K562 (cell line): ENCODE measurements at regions not wholly inside any gene's neighbourhood (a gene's known extent, or its start where the extent isn't known, plus 50 kb on each side); places are given as distances from the start of the nearest gene placed in this dataset.

Experiments used
- ATAC-seq: fragments of 200-7000 bp; cut with Tn5 transposase; 3 replicates; pipeline ENCODE4 v1.9.1; 2020; ENCODE audit warnings: moderate library complexity
- BruUV-seq: library from RNA; stranded (reverse); fragments of 400-500 nt; replicated peaks from 2 replicates; lab custom pipeline; 2021; lab: Mats Ljungman, UMichigan
- CTCF ChIA-PET: fragments of 300-600 bp; formaldehyde crosslinking; extraction: SDS; loops from one replicate; lab custom pipeline; 2021; ENCODE audit warnings: low intra/inter-chr PET ratio; lab: Yijun Ruan, JAX
- POLR2A ChIA-PET: fragments of 300-600, 350-650 bp; sonication (Branson Sonifier 250); formaldehyde crosslinking; extraction: SDS; loops from one replicate; lab custom pipeline; 2021; ENCODE audit warnings: antibody characterized with exemption, inconsistent platforms; lab: Yijun Ruan, JAX
- DNase-seq, 4 experiments: peaks; one replicate each; pipeline versions ENCODE4 v3.0.0 to v3.0.0-alpha.2; 2011 to 2018; ENCODE audit warnings: low spot score in 3 of 4, mixed read lengths in 3 of 4; ENCODE audit errors: extremely low read depth in 1 of 4
- FAIRE-seq: peaks from 2 replicates; lab custom pipeline; 2011; peaks lifted over from hg19 to GRCh38; lab: Jason Lieb, UNC
- H2AFZ ChIP-seq: 2 replicates; pipeline ENCODE4 v1.6.0; 2011; ENCODE audit warnings: low read depth, low read length, control low read depth, inconsistent platforms
- H3K27ac ChIP-seq: fragments of 200-600 bp; 3 replicates; pipeline ENCODE4 v1.8.0; 2011; ENCODE audit warnings: low read depth, mild to moderate bottlenecking, control low read depth, inconsistent platforms, low read length, moderate library complexity, mixed read lengths; ENCODE audit errors: extremely low read depth
- H3K27me3 ChIP-seq, 2 experiments: fragments of 300-600 bp in 1 of 2; 2 replicates in 1 of 2; 3 replicates in 1 of 2; pipeline versions ENCODE4 v1.6.0 to v1.8.0; 2011; ENCODE audit warnings: inconsistent platforms in 2 of 2, low read length in 2 of 2, mild to moderate bottlenecking in 1 of 2, mixed read lengths in 1 of 2, moderate library complexity in 1 of 2; ENCODE audit not compliant: control insufficient read depth in 2 of 2, insufficient read depth in 2 of 2
- H3K36me3 ChIP-seq: fragments of 300-600 bp; 3 replicates; pipeline ENCODE4 v1.8.0; 2011; ENCODE audit warnings: mild to moderate bottlenecking, low read length, inconsistent platforms; ENCODE audit not compliant: control insufficient read depth, insufficient read depth
- H3K4me1 ChIP-seq, 2 experiments: fragments of 200-600 bp in 1 of 2; replicated peaks in 1 of 2; 2 replicates in 1 of 2; 3 replicates in 1 of 2; pipeline versions ENCODE4 v1.5.1 to v1.8.0; 2011; ENCODE audit warnings: inconsistent platforms in 2 of 2, low read length in 2 of 2, mild to moderate bottlenecking in 1 of 2, mixed read lengths in 1 of 2, moderate library complexity in 1 of 2; ENCODE audit not compliant: control insufficient read depth in 2 of 2, insufficient read depth in 2 of 2
- H3K4me2 ChIP-seq: 2 replicates; pipeline ENCODE4 v1.6.1; 2011; ENCODE audit warnings: low read length, control low read depth, inconsistent platforms, mixed read lengths; ENCODE audit not compliant: insufficient read depth
- H3K4me3 ChIP-seq: fragments of 200-600 bp; sonication (generic), shearing (Covaris generic); 2 replicates; pipeline ENCODE4 v1.5.1; 2016; ENCODE audit warnings: control low read depth, inconsistent platforms
- H3K79me2 ChIP-seq: fragments of 200-600 bp; 3 replicates; pipeline ENCODE4 v1.8.0; 2011; ENCODE audit warnings: low read length, inconsistent platforms; ENCODE audit not compliant: control insufficient read depth, insufficient read depth
- H3K9ac ChIP-seq, 2 experiments: 2 replicates each; pipeline versions ENCODE4 v1.6.0 to v1.6.1; 2011; ENCODE audit warnings: low read depth in 2 of 2, low read length in 2 of 2, control low read depth in 1 of 2, inconsistent platforms in 1 of 2, mild to moderate bottlenecking in 1 of 2, mixed read lengths in 1 of 2; ENCODE audit not compliant: insufficient read depth in 1 of 2
- H3K9me1 ChIP-seq: one replicate; pipeline ENCODE4 v1.6.0; 2011; ENCODE audit warnings: inconsistent platforms, mild to moderate bottlenecking, low read length, moderate library complexity; ENCODE audit not compliant: control insufficient read depth, insufficient read depth
- H3K9me3 ChIP-seq: replicated peaks from 2 replicates; pipeline ENCODE4 v1.5.1; 2011; ENCODE audit warnings: low read depth, low read length, inconsistent platforms; ENCODE audit not compliant: control insufficient read depth, insufficient read depth
- H4K20me1 ChIP-seq: replicated peaks from 2 replicates; pipeline ENCODE4 v1.6.1; 2011; ENCODE audit warnings: low read length, inconsistent platforms, mixed read lengths; ENCODE audit not compliant: control insufficient read depth, insufficient read depth
- ADNP ChIP-seq: fragments of 200-800 bp; sonication (Bioruptor generic); IDR thresholded peaks from 2 replicates; pipeline ENCODE4 v1.6.1; 2016; ENCODE audit warnings: missing genetic modification characterization, missing compliant biosample characterization
- NR2C1 ChIP-seq, 2 experiments: fragments of 450-650 bp; IDR thresholded peaks; 2 replicates each; pipeline ENCODE4 v1.6.1; 2017; ENCODE audit warnings: mild to moderate bottlenecking in 2 of 2, antibody characterized with exemption in 1 of 2, inconsistent platforms in 1 of 2, missing compliant biosample characterization in 1 of 2, missing genetic modification characterization in 1 of 2
- RAD51 ChIP-seq: fragments of 450-650 bp; IDR thresholded peaks from 2 replicates; pipeline ENCODE4 v1.7.1; 2016; ENCODE audit warnings: low read depth, mild to moderate bottlenecking, borderline replicate concordance
- RHOXF2B ChIP-seq: fragments of 250-450 bp; sonication (Bioruptor Pico); conservative IDR thresholded peaks from 2 replicates; pipeline ENCODE4 v1.5.1; 2021
- ZNF695 ChIP-seq: fragments of 450-650 bp; formaldehyde crosslinking; IDR thresholded peaks from 2 replicates; pipeline ENCODE4 v1.4.0; 2020; ENCODE audit warnings: mild to moderate bottlenecking, moderate library complexity
- WGBS: fragments of 100-300 bp; shearing (Covaris generic); methylation state at CpG from one replicate; pipeline ENCODE4 v1.1.6; 2016; ENCODE audit warnings: low coverage, mixed read lengths; ENCODE audit not compliant: insufficient coverage; ENCODE audit errors: missing lambda C conversion rate; 5-methylcytosine and 5-hydroxymethylcytosine counted together
- in situ Hi-C: fragments of 300-500 bp; cut with MboI; formaldehyde crosslinking; loops from 4 replicates; pipeline ENCODE4 v1.15.0; 2018; ENCODE audit warnings: inconsistent platforms, mixed read lengths
- intact Hi-C: fragments of 100-400 bp; cut with micrococcal nuclease; formaldehyde crosslinking; loops from 2 replicates; pipeline ENCODE4 v1.14.2; 2022
- TF ChIP-seq, protein P1 (sequence below): IDR thresholded peaks from 3 replicates; pipeline ENCODE4 v1.6.1; 2011; ENCODE audit warnings: borderline replicate concordance, mild to moderate bottlenecking, moderate library complexity; ENCODE audit not compliant: insufficient read length; ENCODE audit errors: extremely low read depth
- TF ChIP-seq, protein P2 (sequence below): fragments of 250-450 bp; sonication (Bioruptor Pico); IDR thresholded peaks from 2 replicates; pipeline ENCODE4 v1.4.0; 2020; ENCODE audit warnings: borderline replicate concordance
- TF ChIP-seq, protein P3 (sequence below): fragments of 450-650 bp; formaldehyde crosslinking; IDR thresholded peaks from 2 replicates; pipeline ENCODE4 v1.4.0; 2020; ENCODE audit warnings: mild to moderate bottlenecking, moderate library complexity
- TF ChIP-seq, protein P4 (sequence below): fragments of 200-800 bp; sonication (Bioruptor generic); IDR thresholded peaks from 2 replicates; pipeline ENCODE4 v1.6.1; 2016; ENCODE audit warnings: missing genetic modification characterization, missing compliant biosample characterization

DNA sequence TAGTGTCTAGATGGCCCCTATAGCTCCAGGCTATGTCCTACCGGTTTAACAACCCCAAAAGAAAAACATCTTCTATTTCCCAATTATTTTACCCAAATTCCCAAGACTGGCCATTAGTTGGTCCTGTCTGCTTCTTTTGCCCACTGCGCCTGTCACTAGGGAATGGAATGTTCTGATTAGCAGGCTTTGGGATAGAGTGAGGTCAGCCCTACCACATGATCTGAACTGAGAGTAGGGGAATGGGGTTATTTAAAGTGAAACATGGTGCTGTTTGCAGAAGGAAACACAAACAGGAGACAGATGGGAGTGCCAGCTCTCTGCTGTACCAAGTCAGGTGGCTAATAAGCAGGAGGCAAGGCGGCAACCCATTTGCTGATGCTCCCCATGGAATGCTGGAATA, 635.6 kb upstream of the CFAP20DC start (continued):
- TF ChIP-seq, protein P1, sequence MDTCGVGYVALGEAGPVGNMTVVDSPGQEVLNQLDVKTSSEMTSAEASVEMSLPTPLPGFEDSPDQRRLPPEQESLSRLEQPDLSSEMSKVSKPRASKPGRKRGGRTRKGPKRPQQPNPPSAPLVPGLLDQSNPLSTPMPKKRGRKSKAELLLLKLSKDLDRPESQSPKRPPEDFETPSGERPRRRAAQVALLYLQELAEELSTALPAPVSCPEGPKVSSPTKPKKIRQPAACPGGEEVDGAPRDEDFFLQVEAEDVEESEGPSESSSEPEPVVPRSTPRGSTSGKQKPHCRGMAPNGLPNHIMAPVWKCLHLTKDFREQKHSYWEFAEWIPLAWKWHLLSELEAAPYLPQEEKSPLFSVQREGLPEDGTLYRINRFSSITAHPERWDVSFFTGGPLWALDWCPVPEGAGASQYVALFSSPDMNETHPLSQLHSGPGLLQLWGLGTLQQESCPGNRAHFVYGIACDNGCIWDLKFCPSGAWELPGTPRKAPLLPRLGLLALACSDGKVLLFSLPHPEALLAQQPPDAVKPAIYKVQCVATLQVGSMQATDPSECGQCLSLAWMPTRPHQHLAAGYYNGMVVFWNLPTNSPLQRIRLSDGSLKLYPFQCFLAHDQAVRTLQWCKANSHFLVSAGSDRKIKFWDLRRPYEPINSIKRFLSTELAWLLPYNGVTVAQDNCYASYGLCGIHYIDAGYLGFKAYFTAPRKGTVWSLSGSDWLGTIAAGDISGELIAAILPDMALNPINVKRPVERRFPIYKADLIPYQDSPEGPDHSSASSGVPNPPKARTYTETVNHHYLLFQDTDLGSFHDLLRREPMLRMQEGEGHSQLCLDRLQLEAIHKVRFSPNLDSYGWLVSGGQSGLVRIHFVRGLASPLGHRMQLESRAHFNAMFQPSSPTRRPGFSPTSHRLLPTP = no peak
- no peak for TF ChIP-seq ADNP (tag)

DNA sequence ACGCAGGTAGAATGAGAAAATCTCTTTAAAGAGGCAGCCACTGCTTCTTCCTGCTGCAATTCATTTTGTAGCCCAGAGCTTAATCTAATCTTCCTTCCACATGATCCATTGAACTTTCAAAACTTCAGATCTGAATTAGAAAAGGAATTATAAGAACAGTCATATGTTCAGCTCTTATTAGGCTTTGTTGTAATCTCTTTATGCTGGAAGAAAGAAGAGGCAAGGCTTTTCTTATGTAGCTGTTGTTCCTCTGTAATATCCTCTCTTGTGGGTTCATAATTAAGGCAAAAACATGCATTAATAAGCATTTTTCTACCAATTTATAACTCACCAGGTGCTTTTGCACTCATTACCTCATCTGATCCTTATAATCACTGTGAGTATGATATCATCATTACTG, 634.9 kb upstream of the CFAP20DC start:
- Histone ChIP-seq H3K9ac (no peak overlapping the region), H3K4me1 (no peaks in the 10 kb centered on the region), H3K27me3 (no peaks in the 10 kb centered on the region), H2AFZ (no peak overlapping the region), H3K27ac (no peak overlapping the region), H3K9me3 (no peaks in the 10 kb centered on the region), H3K4me2 (no peak overlapping the region), H3K36me3 (no peaks in the 10 kb centered on the region), H3K4me3 (no peak overlapping the region), H3K79me2 (no peaks in the 10 kb centered on the region), H4K20me1 (no peaks in the 10 kb centered on the region), H3K9me1 (no peaks in the 10 kb centered on the region)
- intact Hi-C loops = no loop called here
- FAIRE-seq (no peak), DNase-seq (no peak), ATAC-seq (no peak)
- POLR2A ChIA-PET = no interaction called here
- WGBS = 0% methylated on average over 1 of the region's 1 CpG
- in situ Hi-C loops = no loop called here
- CTCF ChIA-PET = no interaction called here
- no TSS peak for BruUV-seq
- TF ChIP-seq RAD51 (no peak), ZNF695 (no peak), NR2C1 (IDR thresholded peaks at IDR 0.05) (no peak), NR2C1 (tag; IDR thresholded peaks at IDR 0.05) (no peak), RHOXF2B (CRISPR knock-in tag) (no peak)
- TF ChIP-seq, protein P2, sequence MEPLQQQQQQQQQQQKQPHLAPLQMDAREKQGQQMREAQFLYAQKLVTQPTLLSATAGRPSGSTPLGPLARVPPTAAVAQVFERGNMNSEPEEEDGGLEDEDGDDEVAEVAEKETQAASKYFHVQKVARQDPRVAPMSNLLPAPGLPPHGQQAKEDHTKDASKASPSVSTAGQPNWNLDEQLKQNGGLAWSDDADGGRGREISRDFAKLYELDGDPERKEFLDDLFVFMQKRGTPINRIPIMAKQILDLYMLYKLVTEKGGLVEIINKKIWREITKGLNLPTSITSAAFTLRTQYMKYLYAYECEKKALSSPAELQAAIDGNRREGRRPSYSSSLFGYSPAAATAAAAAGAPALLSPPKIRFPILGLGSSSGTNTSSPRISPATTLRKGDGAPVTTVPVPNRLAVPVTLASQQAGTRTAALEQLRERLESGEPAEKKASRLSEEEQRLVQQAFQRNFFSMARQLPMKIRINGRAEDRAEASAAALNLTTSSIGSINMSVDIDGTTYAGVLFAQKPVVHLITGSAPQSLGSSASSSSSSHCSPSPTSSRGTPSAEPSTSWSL (CRISPR knock-in tag) = no peak
- TF ChIP-seq, protein P3, sequence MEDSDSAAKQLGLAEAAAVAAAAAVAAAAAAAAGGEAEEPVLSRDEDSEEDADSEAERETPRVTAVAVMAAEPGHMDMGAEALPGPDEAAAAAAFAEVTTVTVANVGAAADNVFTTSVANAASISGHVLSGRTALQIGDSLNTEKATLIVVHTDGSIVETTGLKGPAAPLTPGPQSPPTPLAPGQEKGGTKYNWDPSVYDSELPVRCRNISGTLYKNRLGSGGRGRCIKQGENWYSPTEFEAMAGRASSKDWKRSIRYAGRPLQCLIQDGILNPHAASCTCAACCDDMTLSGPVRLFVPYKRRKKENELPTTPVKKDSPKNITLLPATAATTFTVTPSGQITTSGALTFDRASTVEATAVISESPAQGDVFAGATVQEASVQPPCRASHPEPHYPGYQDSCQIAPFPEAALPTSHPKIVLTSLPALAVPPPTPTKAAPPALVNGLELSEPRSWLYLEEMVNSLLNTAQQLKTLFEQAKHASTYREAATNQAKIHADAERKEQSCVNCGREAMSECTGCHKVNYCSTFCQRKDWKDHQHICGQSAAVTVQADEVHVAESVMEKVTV (CRISPR knock-in tag) = no peak
- TF ChIP-seq, protein P4, sequence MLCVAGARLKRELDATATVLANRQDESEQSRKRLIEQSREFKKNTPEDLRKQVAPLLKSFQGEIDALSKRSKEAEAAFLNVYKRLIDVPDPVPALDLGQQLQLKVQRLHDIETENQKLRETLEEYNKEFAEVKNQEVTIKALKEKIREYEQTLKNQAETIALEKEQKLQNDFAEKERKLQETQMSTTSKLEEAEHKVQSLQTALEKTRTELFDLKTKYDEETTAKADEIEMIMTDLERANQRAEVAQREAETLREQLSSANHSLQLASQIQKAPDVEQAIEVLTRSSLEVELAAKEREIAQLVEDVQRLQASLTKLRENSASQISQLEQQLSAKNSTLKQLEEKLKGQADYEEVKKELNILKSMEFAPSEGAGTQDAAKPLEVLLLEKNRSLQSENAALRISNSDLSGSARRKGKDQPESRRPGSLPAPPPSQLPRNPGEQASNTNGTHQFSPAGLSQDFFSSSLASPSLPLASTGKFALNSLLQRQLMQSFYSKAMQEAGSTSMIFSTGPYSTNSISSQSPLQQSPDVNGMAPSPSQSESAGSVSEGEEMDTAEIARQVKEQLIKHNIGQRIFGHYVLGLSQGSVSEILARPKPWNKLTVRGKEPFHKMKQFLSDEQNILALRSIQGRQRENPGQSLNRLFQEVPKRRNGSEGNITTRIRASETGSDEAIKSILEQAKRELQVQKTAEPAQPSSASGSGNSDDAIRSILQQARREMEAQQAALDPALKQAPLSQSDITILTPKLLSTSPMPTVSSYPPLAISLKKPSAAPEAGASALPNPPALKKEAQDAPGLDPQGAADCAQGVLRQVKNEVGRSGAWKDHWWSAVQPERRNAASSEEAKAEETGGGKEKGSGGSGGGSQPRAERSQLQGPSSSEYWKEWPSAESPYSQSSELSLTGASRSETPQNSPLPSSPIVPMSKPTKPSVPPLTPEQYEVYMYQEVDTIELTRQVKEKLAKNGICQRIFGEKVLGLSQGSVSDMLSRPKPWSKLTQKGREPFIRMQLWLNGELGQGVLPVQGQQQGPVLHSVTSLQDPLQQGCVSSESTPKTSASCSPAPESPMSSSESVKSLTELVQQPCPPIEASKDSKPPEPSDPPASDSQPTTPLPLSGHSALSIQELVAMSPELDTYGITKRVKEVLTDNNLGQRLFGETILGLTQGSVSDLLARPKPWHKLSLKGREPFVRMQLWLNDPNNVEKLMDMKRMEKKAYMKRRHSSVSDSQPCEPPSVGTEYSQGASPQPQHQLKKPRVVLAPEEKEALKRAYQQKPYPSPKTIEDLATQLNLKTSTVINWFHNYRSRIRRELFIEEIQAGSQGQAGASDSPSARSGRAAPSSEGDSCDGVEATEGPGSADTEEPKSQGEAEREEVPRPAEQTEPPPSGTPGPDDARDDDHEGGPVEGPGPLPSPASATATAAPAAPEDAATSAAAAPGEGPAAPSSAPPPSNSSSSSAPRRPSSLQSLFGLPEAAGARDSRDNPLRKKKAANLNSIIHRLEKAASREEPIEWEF (CRISPR knock-in tag) = no peak
